CD4-positive, alpha-beta T cell (primary cell): ENCODE measurements at regions not wholly inside any gene's neighbourhood (a gene's known extent, or its start where the extent isn't known, plus 50 kb on each side); places are given as distances from the start of the nearest gene placed in this dataset.
"Not testable (repeated sequence)": the region's sequence is repeated elsewhere in the genome, so short reads cannot be mapped to it uniquely, and the experiment has no call there.

Experiments
- ATAC-seq: fragments of 200-7000 bp; cut with Tn5 transposase; one replicate; pipeline ENCODE4 v1.10.0; 2022; ENCODE audit warnings: mild to moderate bottlenecking; ENCODE audit not compliant: poor library complexity
- CTCF ChIA-PET: fragments of 350-600 bp; sonication (Branson Sonifier 250); formaldehyde crosslinking; loops from one replicate; lab custom pipeline; 2021; ENCODE audit warnings: antibody characterized with exemption, inconsistent platforms; lab: Charles Lee
- POLR2A ChIA-PET: fragments of 350-600 bp; sonication (Branson Sonifier 250); formaldehyde crosslinking; loops from one replicate; lab custom pipeline; 2021; ENCODE audit warnings: antibody characterized with exemption, inconsistent platforms; lab: Charles Lee
- DNase-seq, 14 experiments: peaks; one replicate each; pipeline ENCODE4 v3.0.0-alpha.2; 2013 to 2020; ENCODE audit warnings: mixed read lengths in 2 of 14
- H3K27ac ChIP-seq, 2 donors: one replicate each; pipeline versions ENCODE4 v1.5.1 to v1.7.0; 2013; ENCODE audit warnings: low read length in 2 of 2, low read depth in 1 of 2, mild to moderate bottlenecking in 1 of 2
- H3K27me3 ChIP-seq, 2 experiments: 1 replicate in 1 of 2; 2 replicates in 1 of 2; pipeline versions ENCODE4 v1.6.1 to v1.7.0; 2013; ENCODE audit warnings: low read length in 2 of 2, control low read depth in 1 of 2, mild to moderate bottlenecking in 1 of 2, moderate library complexity in 1 of 2; ENCODE audit not compliant: insufficient read depth in 2 of 2, control insufficient read depth in 1 of 2
- H3K36me3 ChIP-seq: one replicate; pipeline ENCODE4 v1.6.1; 2013; ENCODE audit warnings: low read length, control low read depth; ENCODE audit not compliant: insufficient read depth
- H3K4me1 ChIP-seq: one replicate; pipeline ENCODE4 v1.6.1; 2013; ENCODE audit warnings: low read length, control low read depth; ENCODE audit not compliant: insufficient read depth
- H3K4me3 ChIP-seq: one replicate; pipeline ENCODE4 v1.5.1; 2013; ENCODE audit warnings: mild to moderate bottlenecking, low read length, moderate library complexity
- H3K9me3 ChIP-seq, 2 experiments: 1 replicate in 1 of 2; 2 replicates in 1 of 2; pipeline versions ENCODE4 v1.6.1 to v1.7.0; 2013; ENCODE audit warnings: low read length in 2 of 2, mild to moderate bottlenecking in 2 of 2, control low read depth in 1 of 2, moderate library complexity in 1 of 2; ENCODE audit not compliant: control insufficient read depth in 1 of 2, insufficient read depth in 1 of 2
- H3K27ac Mint-ChIP-seq: one replicate; pipeline ENCODE4 v1.8.0; 2020; ENCODE audit warnings: mixed read lengths
- H3K27me3 Mint-ChIP-seq: one replicate; pipeline ENCODE4 v1.8.0; 2021; ENCODE audit warnings: mixed read lengths
- H3K36me3 Mint-ChIP-seq: one replicate; pipeline ENCODE4 v1.8.0; 2021; ENCODE audit warnings: low read depth, mixed read lengths
- H3K4me1 Mint-ChIP-seq: one replicate; pipeline ENCODE4 v1.8.0; 2021; ENCODE audit warnings: low read depth, mixed read lengths
- H3K4me3 Mint-ChIP-seq: one replicate; pipeline ENCODE4 v1.8.0; 2020; ENCODE audit warnings: mild to moderate bottlenecking, mixed read lengths
- H3K9me3 Mint-ChIP-seq: one replicate; pipeline ENCODE4 v1.8.0; 2020; ENCODE audit warnings: mixed read lengths
- intact Hi-C, 2 experiments: fragments of 100-400 bp; cut with DNase I in 1 of 2; cut with micrococcal nuclease in 1 of 2; formaldehyde crosslinking; loops; one replicate each; pipeline versions ENCODE4 v1.15.1 to v1.9.0; 2023 to 2025; cut with DNase I, micrococcal nuclease
- TF ChIP-seq, protein P1 (sequence below): fragments of 200-600 bp; IDR thresholded peaks from one replicate; pipeline ENCODE4 v1.8.0; 2022; ENCODE audit warnings: antibody characterized with exemption, mild to moderate bottlenecking

GRCh38 chr13:24574847-24575246, 62.3 kb upstream of the PARP4 start:
- H3K36me3 Mint-ChIP-seq = no peaks in the 10 kb centered on the region
- Histone ChIP-seq H3K9me3 (peaks cover 6 to 10% of the 10 kb centered on the region in 2 experiments), H3K4me1 (no peaks in the 10 kb centered on the region), H3K27me3 (no peaks in the 10 kb centered on the region), H3K36me3 (no peaks in the 10 kb centered on the region), H3K4me3 (no peak overlapping the region), H3K27ac (no peak overlapping the region)
- POLR2A ChIA-PET = no interaction called here
- no peak overlapping the region for H3K4me3 Mint-ChIP-seq
- no peak overlapping the region for H3K27ac Mint-ChIP-seq
- TF ChIP-seq, protein P1, sequence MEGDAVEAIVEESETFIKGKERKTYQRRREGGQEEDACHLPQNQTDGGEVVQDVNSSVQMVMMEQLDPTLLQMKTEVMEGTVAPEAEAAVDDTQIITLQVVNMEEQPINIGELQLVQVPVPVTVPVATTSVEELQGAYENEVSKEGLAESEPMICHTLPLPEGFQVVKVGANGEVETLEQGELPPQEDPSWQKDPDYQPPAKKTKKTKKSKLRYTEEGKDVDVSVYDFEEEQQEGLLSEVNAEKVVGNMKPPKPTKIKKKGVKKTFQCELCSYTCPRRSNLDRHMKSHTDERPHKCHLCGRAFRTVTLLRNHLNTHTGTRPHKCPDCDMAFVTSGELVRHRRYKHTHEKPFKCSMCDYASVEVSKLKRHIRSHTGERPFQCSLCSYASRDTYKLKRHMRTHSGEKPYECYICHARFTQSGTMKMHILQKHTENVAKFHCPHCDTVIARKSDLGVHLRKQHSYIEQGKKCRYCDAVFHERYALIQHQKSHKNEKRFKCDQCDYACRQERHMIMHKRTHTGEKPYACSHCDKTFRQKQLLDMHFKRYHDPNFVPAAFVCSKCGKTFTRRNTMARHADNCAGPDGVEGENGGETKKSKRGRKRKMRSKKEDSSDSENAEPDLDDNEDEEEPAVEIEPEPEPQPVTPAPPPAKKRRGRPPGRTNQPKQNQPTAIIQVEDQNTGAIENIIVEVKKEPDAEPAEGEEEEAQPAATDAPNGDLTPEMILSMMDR = no peak
- peaks cover 14% of the 10 kb centered on the region for H3K27me3 Mint-ChIP-seq
- DNase-seq (no peak), ATAC-seq (no peak)
- intact Hi-C loops = loop anchor here in 1 of 2 experiments (5.0 kb wide), 1 partner anchor 97 kb away; no protein-coding TSS in a partner anchor
- CTCF ChIA-PET = no interaction called here
- no peaks in the 10 kb centered on the region for H3K4me1 Mint-ChIP-seq
- H3K9me3 Mint-ChIP-seq = peaks cover 2% of the 10 kb centered on the region

- TF ChIP-seq, protein P1 = peak; percentile 57
- H3K27ac Mint-ChIP-seq, H3K36me3 Mint-ChIP-seq, H3K4me1 ChIP-seq, H3K36me3 ChIP-seq, POLR2A ChIA-PET, H3K4me3 Mint-ChIP-seq, CTCF ChIA-PET, H3K4me3 ChIP-seq, H3K9me3 Mint-ChIP-seq, H3K27me3 ChIP-seq, ATAC-seq, H3K4me1 Mint-ChIP-seq, H3K27ac ChIP-seq: not testable (repeated sequence)
- peaks cover 13% of the 10 kb centered on the region for H3K27me3 Mint-ChIP-seq
- peaks cover 3 to 10% of the 10 kb centered on the region in 2 experiments for H3K9me3 ChIP-seq
- intact Hi-C loops = loop anchor here (2.0 kb wide), 1 partner anchor 148 kb away; no protein-coding TSS in a partner anchor
- DNase-seq = peak in 4 of 14 experiments; percentile 5 to 43 (median 37)
These were observed 67.7 kb upstream of the PARP4 start for GRCh38 chr13:24580315-24580714.

DNA sequence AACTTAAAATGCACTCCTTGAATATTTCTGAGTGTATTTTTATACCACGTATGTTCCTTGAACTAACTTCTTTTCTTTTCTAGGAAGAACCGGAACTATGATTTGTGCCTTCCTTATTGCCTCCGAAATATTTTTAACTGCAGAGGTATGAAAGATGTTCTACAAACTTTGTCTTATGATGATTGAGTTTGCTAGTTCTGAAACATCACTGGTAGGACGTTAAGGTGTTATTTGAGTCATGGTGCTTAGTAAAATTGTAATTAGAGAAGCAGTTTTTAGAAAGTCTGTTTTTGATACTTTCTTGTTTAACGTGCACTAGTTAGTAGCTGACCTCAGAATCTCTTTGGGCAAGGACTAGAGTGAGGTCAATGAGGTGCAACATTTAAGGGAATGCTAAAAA, 69.0 kb upstream of the PARP4 start:
- peaks cover 13% of the 10 kb centered on the region for H3K27me3 Mint-ChIP-seq
- H3K27ac Mint-ChIP-seq, H3K4me1 Mint-ChIP-seq, H3K9me3 Mint-ChIP-seq, H3K4me1 ChIP-seq, POLR2A ChIA-PET, H3K9me3 ChIP-seq, ATAC-seq, DNase-seq, H3K36me3 Mint-ChIP-seq, H3K4me3 Mint-ChIP-seq, H3K27me3 ChIP-seq, CTCF ChIA-PET, H3K4me3 ChIP-seq, H3K36me3 ChIP-seq, H3K27ac ChIP-seq: not testable (repeated sequence)
- intact Hi-C loops = loop anchor here (2.0 kb wide), 1 partner anchor 147 kb away; no protein-coding TSS in a partner anchor

DNA sequence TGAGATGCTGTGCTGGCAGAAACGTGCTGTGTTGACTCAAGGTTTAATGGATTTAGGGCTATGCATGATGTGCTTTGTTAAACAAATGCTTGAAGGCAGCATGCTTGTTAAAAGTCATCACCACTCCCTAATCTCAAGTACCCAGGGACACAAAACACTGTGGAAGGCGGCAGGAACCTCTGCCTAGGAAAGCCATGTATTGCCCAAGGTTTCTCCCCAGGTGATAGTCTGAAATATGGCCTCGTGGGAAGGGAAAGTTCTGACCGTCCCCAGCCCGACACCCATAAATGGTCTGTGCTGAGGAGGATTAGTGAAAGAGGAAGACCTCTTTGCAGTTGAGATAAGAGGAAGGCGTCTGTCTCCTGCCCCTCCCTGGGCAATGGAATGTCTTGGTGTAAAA, 79.1 kb upstream of the PARP4 start:
- CTCF ChIA-PET = not testable (repeated sequence)

DNA sequence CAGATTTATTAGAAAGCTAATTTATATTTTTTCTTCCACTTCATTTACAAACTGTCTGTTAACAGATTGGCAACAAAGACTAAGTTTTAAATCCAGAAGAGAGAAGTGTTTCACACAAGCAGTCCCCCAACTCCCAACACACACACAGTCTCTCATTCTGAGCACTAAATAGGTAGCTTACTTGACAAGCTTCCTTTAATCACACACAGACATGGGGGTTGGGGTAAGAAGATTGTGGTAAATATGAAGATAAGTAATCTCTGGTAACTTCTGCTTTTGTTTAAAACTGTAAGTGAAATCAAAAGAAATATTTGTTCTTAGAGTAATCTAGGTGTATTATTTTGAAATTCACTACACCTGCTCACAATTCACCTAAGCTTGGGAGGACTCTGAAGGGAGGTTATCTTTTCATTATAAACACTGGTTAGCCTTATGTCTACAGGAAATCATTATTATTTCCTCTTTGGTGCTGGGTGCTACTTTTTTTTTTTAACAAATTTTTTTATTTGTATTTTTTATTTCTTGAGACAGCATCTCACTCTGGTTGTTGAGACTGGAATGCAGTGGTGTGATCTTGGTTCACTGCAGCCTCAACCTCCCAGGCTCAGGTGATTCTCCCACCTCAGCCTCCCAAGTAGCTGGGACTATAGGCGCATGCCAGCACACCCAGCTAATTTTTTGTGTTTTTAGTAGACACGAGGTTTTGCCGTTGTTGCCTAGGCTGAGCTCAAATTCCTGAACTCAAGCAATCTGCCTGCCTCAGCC, 82.1 kb upstream of the ATP12A start:
- ATAC-seq, H3K36me3 ChIP-seq, H3K4me3 ChIP-seq, H3K9me3 Mint-ChIP-seq, H3K27me3 Mint-ChIP-seq, H3K27ac ChIP-seq, CTCF ChIA-PET, H3K27me3 ChIP-seq, H3K9me3 ChIP-seq, H3K4me1 ChIP-seq, H3K36me3 Mint-ChIP-seq, POLR2A ChIA-PET: not testable (repeated sequence)
- DNase-seq = peak in 1 of 14 experiments; percentile 32
- peak overlapping the region; percentile 53 for H3K27ac Mint-ChIP-seq
- intact Hi-C loops = loop anchor here in 1 of 2 experiments (10.0 kb wide), 1 partner anchor 357 kb away; no protein-coding TSS in a partner anchor
- H3K4me1 Mint-ChIP-seq = peaks cover 31% of the 10 kb centered on the region
- H3K4me3 Mint-ChIP-seq = peak overlapping the region; percentile 34

More for the DNA sequence above, 79.1 kb upstream of the PARP4 start:
- H3K9me3 Mint-ChIP-seq, H3K4me3 Mint-ChIP-seq, H3K27ac Mint-ChIP-seq, POLR2A ChIA-PET, ATAC-seq, H3K9me3 ChIP-seq, H3K27me3 ChIP-seq, H3K27me3 Mint-ChIP-seq, H3K27ac ChIP-seq, H3K4me1 ChIP-seq, H3K36me3 ChIP-seq, H3K36me3 Mint-ChIP-seq, DNase-seq, H3K4me1 Mint-ChIP-seq, H3K4me3 ChIP-seq: not testable (repeated sequence)
- intact Hi-C loops = loop anchor here in 1 of 2 experiments (10.0 kb wide), 1 partner anchor 363 kb away; no protein-coding TSS in a partner anchor
